ENCODE measurements at regions not wholly inside any gene's neighbourhood (a gene's known extent, or its start where the extent isn't known, plus 50 kb on each side); places are given as distances from the start of the nearest gene placed in this dataset.
"Not testable (repeated sequence)": the region's sequence is repeated elsewhere in the genome, so short reads cannot be mapped to it uniquely, and the experiment has no call there.

DNA sequence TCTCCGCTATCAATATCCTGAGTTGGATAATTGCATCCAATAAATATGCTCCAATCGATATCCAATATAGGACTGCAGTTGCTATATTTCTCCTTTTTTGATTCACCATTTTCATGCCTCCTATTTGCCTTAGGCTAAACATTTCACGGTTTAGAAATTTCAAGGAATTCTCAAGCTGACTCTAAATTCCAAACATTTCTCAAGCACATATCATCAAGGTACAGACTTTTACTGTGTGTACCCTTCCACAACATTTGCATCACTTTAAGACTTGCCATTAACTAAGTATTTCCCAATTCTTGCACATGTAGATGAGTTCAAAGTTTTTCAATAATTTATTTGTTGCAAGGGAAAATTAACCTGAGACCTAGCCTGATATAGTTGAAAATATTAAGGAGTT, 795.2 kb upstream of the TMPRSS15 start:
- no peak overlapping the region for H3K27ac ChIP-seq (ENCODE audit: low read length)
- H3K4me3 ChIP-seq (ENCODE audit: low read depth in 1 of 2, low read length in 2 of 2) = no peak overlapping the region
- H3K79me2 ChIP-seq (ENCODE audit: insufficient read depth, low read length) = no peaks in the 10 kb centered on the region
- H3K27me3 ChIP-seq (ENCODE audit: insufficient read depth, low read length, poor library complexity) = no peaks in the 10 kb centered on the region
- H3K4me1 ChIP-seq (ENCODE audit: insufficient read depth, low read length) = no peaks in the 10 kb centered on the region
- H3K4me2 ChIP-seq (ENCODE audit: insufficient read depth, low read length) = no peak overlapping the region
- DNase-seq (no peak), ATAC-seq (ENCODE audit: insufficient read depth, low read depth) (no peak)
- no peak for TF ChIP-seq EZH2 (IDR thresholded peaks at IDR 0.05; ENCODE audit: borderline replicate concordance, low read depth, low read length, severe bottlenecking)
- TF ChIP-seq, protein P1, sequence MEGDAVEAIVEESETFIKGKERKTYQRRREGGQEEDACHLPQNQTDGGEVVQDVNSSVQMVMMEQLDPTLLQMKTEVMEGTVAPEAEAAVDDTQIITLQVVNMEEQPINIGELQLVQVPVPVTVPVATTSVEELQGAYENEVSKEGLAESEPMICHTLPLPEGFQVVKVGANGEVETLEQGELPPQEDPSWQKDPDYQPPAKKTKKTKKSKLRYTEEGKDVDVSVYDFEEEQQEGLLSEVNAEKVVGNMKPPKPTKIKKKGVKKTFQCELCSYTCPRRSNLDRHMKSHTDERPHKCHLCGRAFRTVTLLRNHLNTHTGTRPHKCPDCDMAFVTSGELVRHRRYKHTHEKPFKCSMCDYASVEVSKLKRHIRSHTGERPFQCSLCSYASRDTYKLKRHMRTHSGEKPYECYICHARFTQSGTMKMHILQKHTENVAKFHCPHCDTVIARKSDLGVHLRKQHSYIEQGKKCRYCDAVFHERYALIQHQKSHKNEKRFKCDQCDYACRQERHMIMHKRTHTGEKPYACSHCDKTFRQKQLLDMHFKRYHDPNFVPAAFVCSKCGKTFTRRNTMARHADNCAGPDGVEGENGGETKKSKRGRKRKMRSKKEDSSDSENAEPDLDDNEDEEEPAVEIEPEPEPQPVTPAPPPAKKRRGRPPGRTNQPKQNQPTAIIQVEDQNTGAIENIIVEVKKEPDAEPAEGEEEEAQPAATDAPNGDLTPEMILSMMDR (IDR thresholded peaks at IDR 0.05; ENCODE audit: borderline replicate concordance, extremely low read depth, low read length, poor library complexity, severe bottlenecking) = no peak
- H3K36me3 ChIP-seq (ENCODE audit: insufficient read depth, low read length) = no peaks in the 10 kb centered on the region
- no peaks in the 10 kb centered on the region for H3K9me3 ChIP-seq (ENCODE audit: insufficient read depth, low read length, severe bottlenecking)
- H4K20me1 ChIP-seq (ENCODE audit: insufficient read depth, low read length) = no peaks in the 10 kb centered on the region
- H2AFZ ChIP-seq (ENCODE audit: low read depth, low read length) = no peak overlapping the region
- H3K9ac ChIP-seq (ENCODE audit: low read depth, low read length) = no peak overlapping the region

DNA sequence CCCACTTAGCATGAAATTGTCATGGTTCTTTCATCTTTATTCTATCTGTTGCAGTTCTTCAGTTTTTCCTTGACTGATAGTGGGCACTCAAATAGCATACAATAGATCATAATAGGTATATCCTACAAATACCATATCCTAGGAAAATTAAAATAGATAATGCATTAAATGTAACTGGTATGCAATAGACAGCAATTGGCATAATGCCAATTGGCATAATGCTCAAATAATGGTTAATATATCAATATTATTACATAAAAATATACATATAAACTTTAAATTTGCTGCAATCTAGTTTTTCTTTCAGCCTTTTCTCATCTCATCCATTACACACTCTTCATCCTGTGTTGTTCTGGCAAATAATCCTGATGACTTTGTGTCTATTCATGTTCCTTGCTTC, 814.6 kb upstream of the TMPRSS15 start:
- H4K20me1 ChIP-seq (ENCODE audit: insufficient read depth, low read length) = no peaks in the 10 kb centered on the region
- H3K36me3 ChIP-seq (ENCODE audit: insufficient read depth, low read length) = no peaks in the 10 kb centered on the region
- no peak for ATAC-seq (ENCODE audit: insufficient read depth, low read depth)
- H3K79me2 ChIP-seq (ENCODE audit: insufficient read depth, low read length) = no peaks in the 10 kb centered on the region
- no peaks in the 10 kb centered on the region for H3K4me1 ChIP-seq (ENCODE audit: insufficient read depth, low read length)
- no peak overlapping the region for H2AFZ ChIP-seq (ENCODE audit: low read depth, low read length)
- no peak for TF ChIP-seq EZH2 (IDR thresholded peaks at IDR 0.05; ENCODE audit: borderline replicate concordance, low read depth, low read length, severe bottlenecking)
- TF ChIP-seq, protein P1 (IDR thresholded peaks at IDR 0.05; ENCODE audit: borderline replicate concordance, extremely low read depth, low read length, poor library complexity, severe bottlenecking) = no peak
- H3K9ac ChIP-seq (ENCODE audit: low read depth, low read length) = no peak overlapping the region
- no peak overlapping the region for H3K27ac ChIP-seq (ENCODE audit: low read length)
- no peak overlapping the region for H3K4me3 ChIP-seq (ENCODE audit: low read depth in 1 of 2, low read length in 2 of 2)
- no peaks in the 10 kb centered on the region for H3K9me3 ChIP-seq (ENCODE audit: insufficient read depth, low read length, severe bottlenecking)
- DNase-seq = no peak
- no peak overlapping the region for H3K4me2 ChIP-seq (ENCODE audit: insufficient read depth, low read length)
- H3K27me3 ChIP-seq (ENCODE audit: insufficient read depth, low read length, poor library complexity) = no peaks in the 10 kb centered on the region

DNA sequence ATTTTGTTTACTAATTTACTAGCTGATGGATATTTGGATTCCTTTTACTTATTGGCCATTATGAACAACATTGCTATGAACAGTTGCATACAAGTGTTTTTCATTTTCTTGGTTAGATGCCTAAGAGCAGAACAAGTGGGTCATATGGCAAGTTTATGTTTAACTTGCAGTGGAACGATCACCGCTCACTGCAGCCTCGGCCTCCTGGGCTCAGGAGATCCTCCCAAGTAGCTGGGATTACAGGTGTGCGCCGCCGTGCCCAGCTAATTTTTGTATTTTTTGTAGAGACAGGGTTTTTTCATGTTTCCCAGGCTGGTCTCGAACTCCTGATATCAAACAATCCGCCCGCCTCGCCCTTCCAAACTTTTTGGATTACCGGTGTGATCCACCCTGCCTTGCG, 820.5 kb upstream of the TMPRSS15 start:
- ATAC-seq (ENCODE audit: insufficient read depth, low read depth) = no peak
- no peak for TF ChIP-seq EZH2 (IDR thresholded peaks at IDR 0.05; ENCODE audit: borderline replicate concordance, low read depth, low read length, severe bottlenecking)

DNA sequence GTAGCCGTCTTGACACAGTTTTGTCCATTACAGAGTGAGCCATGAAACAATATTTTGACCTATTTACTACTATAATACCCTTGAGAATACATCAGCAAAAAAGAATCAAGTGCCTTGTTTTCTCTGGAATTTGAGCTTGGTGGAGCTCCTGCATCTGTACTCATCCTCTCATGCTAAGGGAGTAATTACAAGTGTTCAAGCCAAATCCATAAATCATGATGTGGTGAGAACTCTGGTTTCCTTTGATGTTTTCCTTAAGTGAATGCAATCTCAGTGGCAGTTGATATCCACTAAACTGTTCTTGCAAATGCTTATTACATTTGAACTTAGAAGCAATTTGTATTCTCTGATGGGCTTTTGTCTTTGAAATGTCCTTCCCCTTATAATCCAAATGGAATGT, 824.6 kb upstream of the TMPRSS15 start:
- no peak overlapping the region for H3K4me3 ChIP-seq (ENCODE audit: low read depth in 1 of 2, low read length in 2 of 2)
- no peak overlapping the region for H3K4me2 ChIP-seq (ENCODE audit: insufficient read depth, low read length)
- no peak overlapping the region for H3K9ac ChIP-seq (ENCODE audit: low read depth, low read length)
- no peak for DNase-seq
- no peaks in the 10 kb centered on the region for H3K4me1 ChIP-seq (ENCODE audit: insufficient read depth, low read length)
- H4K20me1 ChIP-seq (ENCODE audit: insufficient read depth, low read length) = no peaks in the 10 kb centered on the region
- no peaks in the 10 kb centered on the region for H3K9me3 ChIP-seq (ENCODE audit: insufficient read depth, low read length, severe bottlenecking)
- H3K27ac ChIP-seq (ENCODE audit: low read length) = no peak overlapping the region
- H3K27me3 ChIP-seq (ENCODE audit: insufficient read depth, low read length, poor library complexity) = no peaks in the 10 kb centered on the region
- TF ChIP-seq EZH2 (IDR thresholded peaks at IDR 0.05; ENCODE audit: borderline replicate concordance, low read depth, low read length, severe bottlenecking) = no peak
- TF ChIP-seq, protein P1 (IDR thresholded peaks at IDR 0.05; ENCODE audit: borderline replicate concordance, extremely low read depth, low read length, poor library complexity, severe bottlenecking) = no peak
- H3K36me3 ChIP-seq (ENCODE audit: insufficient read depth, low read length) = no peaks in the 10 kb centered on the region
- H2AFZ ChIP-seq (ENCODE audit: low read depth, low read length) = no peak overlapping the region
- no peaks in the 10 kb centered on the region for H3K79me2 ChIP-seq (ENCODE audit: insufficient read depth, low read length)
- no peak for ATAC-seq (ENCODE audit: insufficient read depth, low read depth)

More for the DNA sequence above, 820.5 kb upstream of the TMPRSS15 start:
- Histone ChIP-seq H3K4me1 (ENCODE audit: insufficient read depth, low read length) (no peaks in the 10 kb centered on the region), H3K4me3 (ENCODE audit: low read depth in 1 of 2, low read length in 2 of 2) (no peak overlapping the region), H3K27me3 (ENCODE audit: insufficient read depth, low read length, poor library complexity) (no peaks in the 10 kb centered on the region), H3K27ac (ENCODE audit: low read length) (no peak overlapping the region), H3K9ac (ENCODE audit: low read depth, low read length) (no peak overlapping the region), H4K20me1 (ENCODE audit: insufficient read depth, low read length) (no peaks in the 10 kb centered on the region), H3K36me3 (ENCODE audit: insufficient read depth, low read length) (no peaks in the 10 kb centered on the region), H3K9me3 (ENCODE audit: insufficient read depth, low read length, severe bottlenecking) (no peaks in the 10 kb centered on the region), H3K79me2 (ENCODE audit: insufficient read depth, low read length) (no peaks in the 10 kb centered on the region), H2AFZ (ENCODE audit: low read depth, low read length) (no peak overlapping the region), H3K4me2 (ENCODE audit: insufficient read depth, low read length) (no peak overlapping the region)
- DNase-seq = no peak

DNA sequence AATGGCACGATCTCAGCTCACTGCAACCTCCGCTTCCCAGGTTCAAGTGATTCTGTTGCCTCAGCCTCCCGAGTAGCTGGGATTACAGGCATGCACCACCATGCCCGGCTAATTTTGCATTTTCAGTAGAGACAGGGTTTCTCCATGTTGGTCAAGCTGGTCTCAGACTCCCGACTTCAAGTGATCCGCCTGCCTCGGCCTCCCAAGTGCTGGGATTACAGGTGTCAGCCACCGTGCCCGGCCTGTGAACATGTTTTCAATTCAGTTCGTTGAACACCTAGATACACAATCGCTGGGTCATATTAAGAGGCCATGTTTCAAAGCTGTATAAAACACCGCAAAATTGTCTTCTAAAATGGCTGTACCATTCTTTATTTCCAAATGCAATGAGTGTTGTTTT, 830.3 kb upstream of the TMPRSS15 start:
- H3K9ac ChIP-seq (ENCODE audit: low read depth, low read length); DNase-seq; H3K36me3 ChIP-seq (ENCODE audit: insufficient read depth, low read length); H3K27ac ChIP-seq (ENCODE audit: low read length); H2AFZ ChIP-seq (ENCODE audit: low read depth, low read length); H3K4me2 ChIP-seq (ENCODE audit: insufficient read depth, low read length); H3K79me2 ChIP-seq (ENCODE audit: insufficient read depth, low read length); H3K27me3 ChIP-seq (ENCODE audit: insufficient read depth, low read length, poor library complexity); H3K4me1 ChIP-seq (ENCODE audit: insufficient read depth, low read length); H4K20me1 ChIP-seq (ENCODE audit: insufficient read depth, low read length); H3K9me3 ChIP-seq (ENCODE audit: insufficient read depth, low read length, severe bottlenecking); H3K4me3 ChIP-seq (ENCODE audit: low read depth in 1 of 2, low read length in 2 of 2); ATAC-seq (ENCODE audit: insufficient read depth, low read depth): not testable (repeated sequence)

All from DND-41 (cell line).